GM23248 (cell line): ENCODE measurements at regions not wholly inside any gene's neighbourhood (a gene's known extent, or its start where the extent isn't known, plus 50 kb on each side); places are given as distances from the start of the nearest gene placed in this dataset.

Experiments
- DNase-seq: peaks from one replicate; pipeline ENCODE4 v3.0.0-alpha.2; 2015
- H2AFZ ChIP-seq: fragments of 200-600 bp; sonication (generic); 2 replicates; pipeline ENCODE4 v1.6.1; 2016; ENCODE audit warnings: antibody characterized with exemption
- H3F3A ChIP-seq: fragments of 200-600 bp; sonication (generic); 2 replicates; pipeline ENCODE4 v1.6.1; 2016; ENCODE audit warnings: mild to moderate bottlenecking, antibody characterized with exemption, mixed run types; ENCODE audit not compliant: insufficient read depth
- H3K27ac ChIP-seq: fragments of 200-600 bp; sonication (generic); 2 replicates; pipeline ENCODE4 v1.5.1; 2016; ENCODE audit warnings: mild to moderate bottlenecking
- H3K27me3 ChIP-seq: fragments of 200-600 bp; sonication (generic); replicated peaks from 2 replicates; pipeline ENCODE4 v1.6.1; 2016; ENCODE audit warnings: mild to moderate bottlenecking; ENCODE audit not compliant: insufficient read depth
- H3K36me3 ChIP-seq: fragments of 200-600 bp; sonication (generic); 2 replicates; pipeline ENCODE4 v1.6.1; 2016; ENCODE audit warnings: low read depth, mild to moderate bottlenecking
- H3K4me1 ChIP-seq: fragments of 200-600 bp; sonication (generic); 2 replicates; pipeline ENCODE4 v1.6.1; 2016; ENCODE audit warnings: mild to moderate bottlenecking; ENCODE audit not compliant: insufficient read depth
- H3K4me2 ChIP-seq: fragments of 200-600 bp; sonication (generic); one replicate; pipeline ENCODE4 v1.6.1; 2016; ENCODE audit warnings: mild to moderate bottlenecking; ENCODE audit not compliant: unreplicated experiment
- H3K4me3 ChIP-seq: fragments of 200-600 bp; sonication (generic); 2 replicates; pipeline ENCODE4 v1.5.1; 2016; ENCODE audit warnings: mild to moderate bottlenecking
- H3K79me2 ChIP-seq: fragments of 200-600 bp; sonication (generic); 2 replicates; pipeline ENCODE4 v1.6.1; 2016; ENCODE audit warnings: mild to moderate bottlenecking; ENCODE audit not compliant: insufficient read depth
- H3K9ac ChIP-seq: fragments of 200-600 bp; sonication (generic); 2 replicates; pipeline ENCODE4 v1.6.1; 2016; ENCODE audit warnings: mild to moderate bottlenecking
- H3K9me2 ChIP-seq: fragments of 200-600 bp; sonication (generic); 2 replicates; pipeline ENCODE4 v1.6.1; 2016; ENCODE audit warnings: mixed run types, mild to moderate bottlenecking, moderate library complexity; ENCODE audit not compliant: insufficient read depth
- H3K9me3 ChIP-seq: fragments of 200-600 bp; sonication (generic); one replicate; pipeline ENCODE4 v1.6.1; 2017; ENCODE audit warnings: low read depth
- H4K20me1 ChIP-seq: fragments of 200-600 bp; sonication (generic); 2 replicates; pipeline ENCODE4 v1.6.0; 2016; ENCODE audit not compliant: insufficient read depth
- EZH2 ChIP-seq: fragments of 200-600 bp; sonication (generic); IDR thresholded peaks from 2 replicates; pipeline ENCODE4 v1.6.1; 2018; ENCODE audit warnings: antibody characterized with exemption, mild to moderate bottlenecking; ENCODE audit not compliant: insufficient read depth, poor library complexity, severe bottlenecking
- EZH2phosphoT487 ChIP-seq: fragments of 200-600 bp; sonication (generic); IDR thresholded peaks from 2 replicates; pipeline ENCODE4 v1.6.1; 2018; ENCODE audit warnings: antibody characterized with exemption, moderate library complexity, mild to moderate bottlenecking, low read depth; ENCODE audit not compliant: insufficient read depth
- WGBS, 2 experiments: methylation state at CpG; one replicate each; pipeline ENCODE4 v1.1.6; 2015 to 2017; ENCODE audit warnings: low lambda C conversion rate in 2 of 2, low coverage in 1 of 2; ENCODE audit errors: missing lambda C conversion rate in 2 of 2; 5-methylcytosine and 5-hydroxymethylcytosine counted together
- in situ Hi-C: fragments of 300-500 bp; cut with MboI; formaldehyde crosslinking; loops from 2 replicates; pipeline ENCODE4 v1.15.0; 2020

DNA sequence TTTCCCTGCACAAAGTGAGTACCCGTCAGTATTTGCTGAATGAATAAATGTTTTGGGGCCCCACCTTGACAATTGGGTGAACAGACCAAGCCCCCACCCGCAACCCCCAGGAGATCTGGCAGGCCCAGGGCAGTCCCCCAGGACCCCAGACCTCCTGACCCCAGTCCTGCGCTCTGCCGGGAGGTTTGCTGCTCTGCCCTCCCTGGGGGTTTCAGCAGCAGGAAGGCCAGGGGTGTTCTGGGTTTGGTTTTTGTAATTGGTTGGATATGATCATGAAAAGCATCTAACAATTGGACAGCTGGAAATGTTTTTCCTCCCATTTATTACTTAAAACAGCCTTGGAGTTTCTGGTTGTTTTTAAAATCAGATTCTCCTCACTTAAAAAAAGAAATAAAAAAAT lies 193.8 kb downstream of the URI1 start:
- Histone ChIP-seq H3K4me3 (no peak overlapping the region), H3K9me2 (no peaks in the 10 kb centered on the region), H2AFZ (no peak overlapping the region), H3K9ac (no peak overlapping the region), H3K9me3 (no peaks in the 10 kb centered on the region), H3K4me1 (no peaks in the 10 kb centered on the region), H4K20me1 (no peaks in the 10 kb centered on the region), H3K4me2 (no peak overlapping the region), H3K27ac (no peak overlapping the region), H3F3A (no peaks in the 10 kb centered on the region), H3K79me2 (no peaks in the 10 kb centered on the region), H3K27me3 (no peaks in the 10 kb centered on the region), H3K36me3 (no peaks in the 10 kb centered on the region)
- DNase-seq: no peak
- in situ Hi-C loops: no loop called here
- 35% methylated on average over 4 of the region's 4 CpGs for WGBS, 2 experiments
- no peak for TF ChIP-seq EZH2
- no peak for TF ChIP-seq EZH2phosphoT487

GRCh38 chr19:30136611-30137195 lies 194.7 kb downstream of the URI1 start:
- Histone ChIP-seq H3K27ac (no peak overlapping the region), H3K4me3 (no peak overlapping the region), H3F3A (no peaks in the 10 kb centered on the region), H3K9me3 (no peaks in the 10 kb centered on the region), H3K9ac (no peak overlapping the region), H2AFZ (no peak overlapping the region), H3K4me1 (no peaks in the 10 kb centered on the region), H3K4me2 (no peak overlapping the region), H3K9me2 (no peaks in the 10 kb centered on the region), H4K20me1 (no peaks in the 10 kb centered on the region), H3K36me3 (no peaks in the 10 kb centered on the region), H3K27me3 (no peaks in the 10 kb centered on the region), H3K79me2 (no peaks in the 10 kb centered on the region)
- TF ChIP-seq EZH2 (no peak), EZH2phosphoT487 (no peak)
- peak; percentile 15 for DNase-seq
- in situ Hi-C loops: no loop called here
- 37 to 42% methylated on average over 5 of the region's 5 CpGs for WGBS, 2 experiments

DNA sequence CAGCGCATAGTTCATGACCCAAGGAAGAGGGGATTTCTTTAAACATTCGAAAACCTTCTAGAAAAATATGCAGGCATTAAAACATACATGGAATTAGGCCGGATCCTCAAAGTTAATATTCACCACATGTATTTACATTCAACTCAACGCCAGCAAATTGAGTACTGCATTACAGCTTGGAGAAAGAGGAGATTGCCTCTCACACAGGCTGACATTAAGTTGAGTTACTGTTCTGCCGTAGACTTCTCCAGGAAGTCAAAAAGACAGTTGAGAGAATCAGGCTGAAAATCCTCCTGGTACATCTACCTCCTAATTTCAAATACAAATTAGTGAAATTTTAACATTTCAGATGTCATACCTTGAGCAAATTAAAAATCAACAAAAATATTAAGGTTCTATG lies 195.7 kb downstream of the URI1 start:
- Histone ChIP-seq H3K36me3 (no peaks in the 10 kb centered on the region), H3F3A (no peaks in the 10 kb centered on the region), H3K79me2 (no peaks in the 10 kb centered on the region), H2AFZ (no peak overlapping the region), H3K9me3 (no peaks in the 10 kb centered on the region), H3K27me3 (no peaks in the 10 kb centered on the region), H3K4me1 (no peaks in the 10 kb centered on the region), H3K4me2 (no peak overlapping the region), H4K20me1 (no peaks in the 10 kb centered on the region), H3K27ac (no peak overlapping the region), H3K9me2 (no peaks in the 10 kb centered on the region), H3K4me3 (no peak overlapping the region), H3K9ac (no peak overlapping the region)
- TF ChIP-seq EZH2phosphoT487: no peak
- no peak for TF ChIP-seq EZH2
- 33 to 35% methylated on average over 5 of the region's 5 CpGs for WGBS, 2 experiments
- DNase-seq: no peak
- in situ Hi-C loops: no loop called here

DNA sequence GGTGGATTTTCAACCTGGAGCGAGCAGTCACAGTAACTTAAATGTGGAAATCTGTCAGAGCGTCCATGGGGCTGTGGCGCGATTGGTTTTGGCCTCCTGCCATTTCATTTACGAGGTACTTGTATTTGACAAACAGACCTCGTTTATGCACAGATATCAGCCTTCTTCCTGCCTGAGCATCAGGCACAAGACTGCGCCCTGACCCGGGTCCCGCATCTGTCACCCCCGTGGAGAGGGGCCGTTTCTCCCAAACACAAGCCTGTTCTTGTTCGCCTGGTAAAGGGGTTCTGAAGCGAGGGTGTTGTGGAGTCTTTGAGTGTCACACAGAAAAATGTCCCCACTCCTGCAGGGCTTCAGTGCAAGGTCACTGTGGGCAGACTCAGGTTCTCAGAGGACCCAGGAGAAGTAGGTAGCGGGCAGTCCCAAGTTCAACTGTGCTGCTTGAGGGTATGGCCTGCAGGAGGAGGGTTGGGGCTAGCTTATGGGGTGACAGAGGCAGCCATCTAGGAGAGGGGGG lies 202.3 kb downstream of the URI1 start:
- Histone ChIP-seq H3K4me3 (no peak overlapping the region), H4K20me1 (no peaks in the 10 kb centered on the region), H2AFZ (no peak overlapping the region), H3K9ac (no peak overlapping the region), H3K4me2 (no peak overlapping the region), H3K9me2 (no peaks in the 10 kb centered on the region), H3F3A (no peaks in the 10 kb centered on the region), H3K36me3 (no peaks in the 10 kb centered on the region), H3K9me3 (no peaks in the 10 kb centered on the region), H3K79me2 (no peaks in the 10 kb centered on the region), H3K27me3 (no peaks in the 10 kb centered on the region), H3K4me1 (no peaks in the 10 kb centered on the region), H3K27ac (no peak overlapping the region)
- TF ChIP-seq EZH2phosphoT487 (no peak), EZH2 (no peak)
- DNase-seq: no peak
- WGBS, 2 experiments: 43 to 49% methylated on average over 14 of the region's 14 CpGs
- in situ Hi-C loops: no loop called here

GRCh38 chr19:30144802-30145201 lies 202.8 kb downstream of the URI1 start:
- Histone ChIP-seq H4K20me1 (no peaks in the 10 kb centered on the region), H3F3A (no peaks in the 10 kb centered on the region), H3K4me2 (no peak overlapping the region), H3K9ac (no peak overlapping the region), H3K79me2 (no peaks in the 10 kb centered on the region), H3K27me3 (no peaks in the 10 kb centered on the region), H3K4me3 (no peak overlapping the region), H3K9me2 (no peaks in the 10 kb centered on the region), H3K36me3 (no peaks in the 10 kb centered on the region), H3K9me3 (no peaks in the 10 kb centered on the region), H3K27ac (no peak overlapping the region), H3K4me1 (no peaks in the 10 kb centered on the region), H2AFZ (no peak overlapping the region)
- TF ChIP-seq EZH2 (no peak), EZH2phosphoT487 (no peak)
- in situ Hi-C loops: no loop called here
- no peak for DNase-seq
- WGBS, 2 experiments: 65 to 70% methylated on average over 16 to 19 of the region's 19 CpGs
